Kidney glomerular epithelial cell (primary cell): ENCODE measurements at regions not wholly inside any gene's neighbourhood (a gene's known extent, or its start where the extent isn't known, plus 50 kb on each side); places are given as distances from the start of the nearest gene placed in this dataset.

Experiments used
- DNase-seq: peaks from one replicate; lab custom pipeline; 2025; lab: John Stamatoyannopoulos, UW

GRCh38 chr2:203789618-203790017 lies 78.0 kb upstream of the CTLA4 start:
- DNase-seq: no peak

- no peak for DNase-seq
These were observed 77.3 kb upstream of the CTLA4 start for GRCh38 chr2:203790134-203790852.

GRCh38 chr2:203796248-203797010 lies 71.1 kb upstream of the CTLA4 start:
- no peak for DNase-seq

- no peak for DNase-seq
These were observed 70.3 kb upstream of the CTLA4 start for GRCh38 chr2:203797276-203797675.

- no peak for DNase-seq
These were observed 69.9 kb upstream of the CTLA4 start for GRCh38 chr2:203797712-203798111.

- no peak for DNase-seq
These were observed 69.1 kb upstream of the CTLA4 start for GRCh38 chr2:203798296-203799087.

GRCh38 chr2:203799908-203800307 lies 67.7 kb upstream of the CTLA4 start:
- no peak for DNase-seq

GRCh38 chr2:203800783-203801182 lies 66.8 kb upstream of the CTLA4 start:
- no peak for DNase-seq

GRCh38 chr2:203802342-203803052 lies 65.1 kb upstream of the CTLA4 start:
- peak; percentile 53 for DNase-seq

GRCh38 chr2:203803053-203803429 lies 64.5 kb upstream of the CTLA4 start:
- no peak for DNase-seq

GRCh38 chr2:203804070-203804469 lies 63.5 kb upstream of the CTLA4 start:
- peak; percentile 91 for DNase-seq

GRCh38 chr2:203804764-203805485 lies 62.6 kb upstream of the CTLA4 start:
- DNase-seq: no peak

- DNase-seq: no peak
These were observed 62.1 kb upstream of the CTLA4 start for GRCh38 chr2:203805486-203805838.

- DNase-seq: no peak
These were observed 60.8 kb upstream of the CTLA4 start for GRCh38 chr2:203806761-203807160.

GRCh38 chr2:203808046-203808750 lies 59.4 kb upstream of the CTLA4 start:
- peak; percentile 49 for DNase-seq

GRCh38 chr2:203809084-203809521 lies 58.5 kb upstream of the CTLA4 start:
- DNase-seq: no peak

- DNase-seq: no peak
These were observed 57.5 kb upstream of the CTLA4 start for GRCh38 chr2:203809991-203810510.

- DNase-seq: peak; percentile 85
These were observed 55.9 kb upstream of the CTLA4 start for GRCh38 chr2:203811491-203812221.

GRCh38 chr2:203812294-203813221 lies 55.0 kb upstream of the CTLA4 start:
- DNase-seq: no peak
